GM18907 (cell line): ENCODE measurements at regions not wholly inside any gene's neighbourhood (a gene's known extent, or its start where the extent isn't known, plus 50 kb on each side); places are given as distances from the start of the nearest gene placed in this dataset.
"Not testable (repeated sequence)": the region's sequence is repeated elsewhere in the genome, so short reads cannot be mapped to it uniquely, and the experiment has no call there.

Experiments
- ATAC-seq: cut with Tn5 transposase; IDR thresholded peaks from one replicate; pipeline ENCODE4 v1.9.1; 2021; ENCODE audit warnings: mild to moderate bottlenecking, moderate library complexity; ENCODE audit not compliant: unreplicated experiment

- no peak for ATAC-seq
These were observed 82.2 kb upstream of the ARL4D start for GRCh38 chr17:43316522-43317142.

GRCh38 chr17:43315858-43316521 is 82.2 kb upstream of the RNU2-1 start:
- no peak for ATAC-seq

- no peak for ATAC-seq
These were observed 81.6 kb upstream of the RNU2-1 start for GRCh38 chr17:43315369-43315768.

GRCh38 chr17:43314611-43315011 is 80.8 kb upstream of the RNU2-1 start:
- no peak for ATAC-seq

DNA sequence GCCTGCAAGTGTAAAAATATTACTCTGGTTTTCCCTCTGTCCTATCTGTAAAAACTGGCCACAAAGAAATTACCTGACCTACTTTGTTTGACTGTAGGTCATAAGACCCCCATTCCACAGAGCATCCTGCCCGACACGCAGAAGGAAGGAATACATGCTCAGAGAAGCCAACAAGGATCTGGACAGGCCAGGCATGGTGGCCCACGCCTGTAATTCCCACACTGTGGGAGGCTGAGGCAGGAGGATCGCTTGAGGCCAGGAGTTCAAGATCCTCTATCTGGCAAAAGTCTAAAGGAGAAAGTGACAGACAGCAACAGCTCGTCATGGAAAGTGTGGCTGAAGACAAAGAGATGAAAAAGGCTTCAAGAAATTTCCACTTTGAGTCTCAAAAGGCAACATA is 78.2 kb upstream of the RNU2-1 start:
- ATAC-seq, result no peak

GRCh38 chr17:43309505-43310332 is 75.9 kb upstream of the RNU2-1 start:
- ATAC-seq, result no peak

GRCh38 chr17:43308999-43309398 is 75.2 kb upstream of the RNU2-1 start:
- ATAC-seq, result no peak

- ATAC-seq, result not testable (repeated sequence)
These were observed 71.0 kb upstream of the RNU2-1 start for GRCh38 chr17:43304792-43305191.

DNA sequence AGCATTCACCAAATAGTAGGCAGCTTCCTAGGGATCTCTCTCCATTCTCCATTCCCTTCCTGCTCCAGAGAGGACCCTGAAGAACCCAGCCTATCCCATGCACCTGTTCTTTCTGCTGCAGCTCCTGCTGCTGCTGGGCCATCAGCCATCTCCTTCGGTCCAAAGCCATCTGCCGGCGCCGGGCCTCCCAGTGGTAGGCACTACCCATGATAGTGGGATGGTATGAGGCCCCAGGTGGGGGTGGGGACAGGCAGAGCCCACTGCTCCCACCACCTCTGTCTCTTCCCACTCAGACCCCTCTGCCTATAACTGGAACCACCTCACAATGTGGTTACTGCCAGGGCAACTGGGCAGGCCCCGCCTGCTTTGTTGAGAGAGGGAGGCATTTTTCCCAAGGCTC is 69.3 kb upstream of the RNU2-1 start:
- not testable (repeated sequence) for ATAC-seq

DNA sequence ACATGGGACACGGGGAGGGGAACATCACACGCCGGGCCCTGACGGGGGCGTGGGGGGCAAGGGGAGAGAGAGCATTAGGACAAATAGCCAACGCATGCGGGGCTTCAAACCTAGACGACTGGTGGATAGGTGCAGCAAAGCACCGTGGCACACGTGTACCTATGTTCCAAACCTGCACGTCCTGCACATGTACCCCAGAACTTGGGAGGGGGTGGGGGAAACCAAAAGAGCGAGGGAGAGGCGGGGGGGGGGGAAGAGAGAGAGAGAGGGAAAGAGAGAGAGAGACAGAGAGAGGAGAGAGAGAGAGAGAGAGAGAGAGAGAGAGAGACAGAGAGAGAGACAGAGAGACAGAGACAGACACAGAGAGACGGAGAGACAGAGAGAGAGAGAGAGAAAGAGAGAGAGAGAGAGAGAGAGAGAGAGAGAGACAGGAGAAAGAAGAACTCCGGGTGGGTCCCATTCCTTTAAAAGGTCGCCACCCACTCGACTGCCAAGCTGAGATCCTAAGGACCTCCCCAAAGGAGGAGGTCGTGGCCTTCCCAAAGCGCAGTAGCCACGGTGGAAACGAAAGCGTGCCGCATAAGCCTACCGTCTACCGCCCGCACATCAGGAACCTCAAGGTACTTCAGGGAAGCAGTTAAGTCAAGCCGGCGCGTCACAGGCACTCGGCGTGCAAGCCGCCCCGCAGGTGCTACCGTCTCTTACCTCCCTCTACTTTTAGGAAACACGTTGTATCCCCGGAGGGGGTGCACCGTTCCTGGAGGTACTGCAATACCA is 65.7 kb upstream of the RNU2-1 start:
- not testable (repeated sequence) for ATAC-seq

DNA sequence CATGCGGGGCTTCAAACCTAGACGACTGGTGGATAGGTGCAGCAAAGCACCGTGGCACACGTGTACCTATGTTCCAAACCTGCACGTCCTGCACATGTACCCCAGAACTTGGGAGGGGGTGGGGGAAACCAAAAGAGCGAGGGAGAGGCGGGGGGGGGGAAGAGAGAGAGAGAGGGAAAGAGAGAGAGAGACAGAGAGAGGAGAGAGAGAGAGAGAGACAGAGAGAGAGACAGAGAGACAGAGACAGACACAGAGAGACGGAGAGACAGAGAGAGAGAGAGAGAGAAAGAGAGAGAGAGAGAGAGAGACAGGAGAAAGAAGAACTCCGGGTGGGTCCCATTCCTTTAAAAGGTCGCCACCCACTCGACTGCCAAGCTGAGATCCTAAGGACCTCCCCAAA is 55.9 kb upstream of the RNU2-1 start:
- not testable (repeated sequence) for ATAC-seq

- ATAC-seq, result not testable (repeated sequence)
These were observed 49.8 kb upstream of the RNU2-1 start for GRCh38 chr17:43283606-43284005.
